ENCODE measurements at regions not wholly inside any gene's neighbourhood (a gene's known extent, or its start where the extent isn't known, plus 50 kb on each side); places are given as distances from the start of the nearest gene placed in this dataset.

GRCh38 chr1:208544053-208544452 is 299.9 kb upstream of the PLXNA2 start:
- TF ChIP-seq CREB1 (CRISPR knock-in tag; IDR thresholded peaks at IDR 0.05; ENCODE audit: low read depth) (no peak), CTCF (conservative IDR thresholded peaks at IDR 0.05; ENCODE audit: low read depth in 2 of 2) (no peak), ZNF331 (CRISPR knock-in tag; IDR thresholded peaks at IDR 0.05; ENCODE audit: low read depth) (no peak), JUNB (IDR thresholded peaks at IDR 0.05; ENCODE audit: unreplicated experiment) (no peak), REST (IDR thresholded peaks at IDR 0.05; ENCODE audit: unreplicated experiment) (no peak)

All from GM23338 (cell line).